HCT116 (cell line): ENCODE measurements at regions not wholly inside any gene's neighbourhood (a gene's known extent, or its start where the extent isn't known, plus 50 kb on each side); places are given as distances from the start of the nearest gene placed in this dataset.

Experiments used
- ATAC-seq: fragments of 200-7000 bp; cut with Tn5 transposase; 2 replicates; pipeline ENCODE4 v1.9.1; 2020; ENCODE audit warnings: mild to moderate bottlenecking, moderate library complexity
- BruUV-seq: library from RNA; stranded (reverse); fragments of 400-500 nt; replicated peaks from 2 replicates; lab custom pipeline; 2021; lab: Mats Ljungman, UMichigan
- CTCF ChIA-PET: fragments of 300-600 bp; sonication (Branson Sonifier 250); formaldehyde crosslinking; loops from one replicate; lab custom pipeline; 2021; ENCODE audit warnings: antibody characterized with exemption; lab: Charles Lee
- POLR2A ChIA-PET: fragments of 300-600, 350-600 bp; sonication (Branson Sonifier 250); formaldehyde crosslinking; loops from one replicate; lab custom pipeline; 2021; ENCODE audit warnings: antibody characterized with exemption; lab: Charles Lee
- RAD21 ChIA-PET, 2 experiments: fragments of 300-600 bp; sonication (Branson Sonifier 250); formaldehyde crosslinking; loops; one replicate each; lab custom pipeline; 2023; ENCODE audit warnings: low total read pairs in 2 of 2; ENCODE audit not compliant: uncharacterized antibody in 2 of 2, unreplicated experiment in 2 of 2, low non-redundant PET in 1 of 2; lab: Charles Lee
- DNase-seq: peaks from one replicate; pipeline ENCODE4 v3.0.0-alpha.2; 2010; ENCODE audit warnings: low read depth, low spot score
- H2AFZ ChIP-seq: fragments of 200-600 bp; shearing (Covaris generic), sonication (generic); 2 replicates; pipeline ENCODE4 v1.6.1; 2017; ENCODE audit warnings: low read depth, mixed run types, mixed read lengths, antibody characterized with exemption, low read length; ENCODE audit not compliant: poor library complexity, severe bottlenecking
- H3K27ac ChIP-seq: 2 replicates; pipeline ENCODE4 v1.5.1; 2012; ENCODE audit warnings: low read depth, low read length
- H3K27me3 ChIP-seq: fragments of 200-600 bp; sonication (generic); 2 replicates; pipeline ENCODE4 v1.6.1; 2016; ENCODE audit warnings: mixed run types, low read length, mixed read lengths; ENCODE audit not compliant: insufficient read depth
- H3K36me3 ChIP-seq, 2 experiments: fragments of 200-500 bp in 1 of 2; fragments of 200-600 bp in 1 of 2; sonication (Bioruptor generic) in 1 of 2; sonication (generic) in 1 of 2; 2 replicates each; pipeline versions ENCODE4 v1.5.1 to v1.6.1; 2014 to 2016; ENCODE audit warnings: low read length in 2 of 2, inconsistent platforms in 1 of 2, mixed read lengths in 1 of 2, mixed run types in 1 of 2; ENCODE audit not compliant: insufficient read depth in 2 of 2, control insufficient read depth in 1 of 2
- H3K4me1 ChIP-seq, 2 experiments: fragments of 200-600 bp in 1 of 2; sonication (generic) in 1 of 2; 2 replicates each; pipeline versions ENCODE4 v1.5.1 to v1.6.1; 2012 to 2017; ENCODE audit warnings: low read length in 2 of 2, inconsistent platforms in 1 of 2, mild to moderate bottlenecking in 1 of 2, mixed read lengths in 1 of 2, mixed run types in 1 of 2, moderate library complexity in 1 of 2; ENCODE audit not compliant: insufficient read depth in 2 of 2, control insufficient read depth in 1 of 2
- H3K4me2 ChIP-seq: fragments of 200-600 bp; sonication (generic); 2 replicates; pipeline ENCODE4 v1.6.1; 2017; ENCODE audit warnings: mixed run types, low read length, mixed read lengths
- H3K4me3 ChIP-seq, 2 experiments: fragments of 200-600 bp in 1 of 2; sonication (generic) in 1 of 2; replicated peaks in 1 of 2; 2 replicates each; pipeline ENCODE4 v1.5.1; 2011 to 2016; ENCODE audit warnings: low read length in 2 of 2, control low read depth in 1 of 2, low read depth in 1 of 2, mild to moderate bottlenecking in 1 of 2, mixed read lengths in 1 of 2, mixed run types in 1 of 2
- H3K79me2 ChIP-seq: fragments of 200-600 bp; sonication (generic); 2 replicates; pipeline ENCODE4 v1.6.1; 2017; ENCODE audit warnings: mild to moderate bottlenecking, mixed run types, low read length, moderate library complexity, mixed read lengths; ENCODE audit not compliant: insufficient read depth
- H3K9ac ChIP-seq: fragments of 200-600 bp; sonication (generic); 2 replicates; pipeline ENCODE4 v1.6.1; 2016; ENCODE audit warnings: low read length, mixed read lengths
- H3K9me2 ChIP-seq: fragments of 200-600 bp; sonication (generic), shearing (Covaris generic); 2 replicates; pipeline ENCODE4 v1.6.1; 2017; ENCODE audit warnings: mixed run types, mild to moderate bottlenecking, moderate library complexity; ENCODE audit not compliant: insufficient read depth
- H3K9me3 ChIP-seq, 2 experiments: fragments of 200-500 bp in 1 of 2; fragments of 200-600 bp in 1 of 2; sonication (Bioruptor generic) in 1 of 2; sonication (generic) in 1 of 2; 2 replicates each; pipeline ENCODE4 v1.6.1; 2014 to 2017; ENCODE audit warnings: low read length in 2 of 2, mixed read lengths in 2 of 2, inconsistent platforms in 1 of 2, low read depth in 1 of 2, mild to moderate bottlenecking in 1 of 2, mixed run types in 1 of 2, moderate library complexity in 1 of 2; ENCODE audit not compliant: control insufficient read depth in 1 of 2, insufficient read depth in 1 of 2
- H4K20me1 ChIP-seq: fragments of 200-600 bp; sonication (generic), shearing (Covaris generic); 2 replicates; pipeline ENCODE4 v1.6.1; 2017; ENCODE audit warnings: mixed run types, mild to moderate bottlenecking, moderate library complexity; ENCODE audit not compliant: insufficient read depth
- ATF3 ChIP-seq: IDR thresholded peaks from 2 replicates; pipeline ENCODE4 v1.6.1; 2012
- CEBPB ChIP-seq: IDR thresholded peaks from 2 replicates; pipeline ENCODE4 v1.6.1; 2012; ENCODE audit warnings: low read depth
- CTCF ChIP-seq, 3 experiments: fragments of 200-600 bp in 1 of 3; sonication (generic) in 1 of 3; IDR thresholded peaks in 2 of 3; conservative IDR thresholded peaks in 1 of 3; 2 replicates each; pipeline ENCODE4 v1.5.1; 2012 to 2017; ENCODE audit warnings: low read depth in 2 of 3, low read length in 2 of 3, antibody characterized with exemption in 1 of 3, borderline replicate concordance in 1 of 3, control low read depth in 1 of 3, mild to moderate bottlenecking in 1 of 3, mixed read lengths in 1 of 3, mixed run types in 1 of 3, moderate library complexity in 1 of 3; ENCODE audit not compliant: insufficient read depth in 1 of 3
- EGR1 ChIP-seq: IDR thresholded peaks from 2 replicates; pipeline ENCODE4 v1.6.1; 2012; ENCODE audit warnings: low read depth
- ELF1 ChIP-seq: IDR thresholded peaks from 2 replicates; pipeline ENCODE4 v1.6.1; 2012; ENCODE audit warnings: low read depth, borderline replicate concordance
- EZH2phosphoT487 ChIP-seq: fragments of 200-600 bp; IDR thresholded peaks from 2 replicates; pipeline ENCODE4 v1.6.1; 2018; ENCODE audit warnings: antibody characterized with exemption, borderline replicate concordance
- FOSL1 ChIP-seq: IDR thresholded peaks from 2 replicates; pipeline ENCODE4 v1.6.1; 2012; ENCODE audit warnings: low read depth
- JUND ChIP-seq: IDR thresholded peaks from 2 replicates; pipeline ENCODE4 v1.6.1; 2012
- POLR2A ChIP-seq: IDR thresholded peaks from 2 replicates; pipeline ENCODE4 v1.7.0; 2011; ENCODE audit warnings: borderline replicate concordance; ENCODE audit not compliant: insufficient read depth, insufficient read length; ENCODE audit errors: extremely low read depth
- POLR2AphosphoS5 ChIP-seq: IDR thresholded peaks from 2 replicates; pipeline ENCODE4 v1.6.1; 2011; ENCODE audit warnings: mild to moderate bottlenecking, low read depth, low read length, moderate library complexity
- RAD21 ChIP-seq: IDR thresholded peaks from 2 replicates; pipeline ENCODE4 v1.6.1; 2012; ENCODE audit warnings: low read depth, mild to moderate bottlenecking
- REST ChIP-seq: IDR thresholded peaks from 2 replicates; pipeline ENCODE4 v1.6.1; 2012; ENCODE audit warnings: low read depth
- SP1 ChIP-seq: IDR thresholded peaks from 2 replicates; pipeline ENCODE4 v1.6.1; 2012; ENCODE audit warnings: low read depth
- TCF7L2 ChIP-seq: IDR thresholded peaks from 2 replicates; pipeline ENCODE4 v1.7.0; 2011; ENCODE audit warnings: borderline replicate concordance, inconsistent platforms; ENCODE audit not compliant: insufficient read depth, insufficient read length; ENCODE audit errors: extremely low read depth
- YY1 ChIP-seq: IDR thresholded peaks from 2 replicates; pipeline ENCODE4 v1.6.1; 2011; ENCODE audit warnings: low read length, low read depth, moderate library complexity, mild to moderate bottlenecking; ENCODE audit not compliant: insufficient replicate concordance; ENCODE audit errors: extremely low read depth
- ZBTB33 ChIP-seq: IDR thresholded peaks from 2 replicates; pipeline ENCODE4 v1.6.1; 2011; ENCODE audit warnings: mild to moderate bottlenecking, low read length, moderate library complexity; ENCODE audit not compliant: insufficient replicate concordance; ENCODE audit errors: extremely low read depth
- ZFX ChIP-seq: fragments of 450-650 bp; IDR thresholded peaks from 2 replicates; pipeline ENCODE4 v1.6.1; 2017
- ZNF274 ChIP-seq: fragments of 200-500 bp; sonication (Bioruptor generic); IDR thresholded peaks from 2 replicates; pipeline ENCODE4 v1.6.1; 2014; ENCODE audit warnings: mild to moderate bottlenecking, low read depth, low read length, inconsistent platforms
- intact Hi-C: fragments of 100-400 bp; cut with micrococcal nuclease; formaldehyde crosslinking; loops from 2 replicates; pipeline ENCODE4 v1.10.0; 2022

- TF ChIP-seq FOSL1 = no peak
- TF ChIP-seq ZFX = no peak
- no peak for TF ChIP-seq TCF7L2
- TF ChIP-seq ZNF274 = no peak
- no peak for TF ChIP-seq REST
- TF ChIP-seq YY1 = no peak
- TF ChIP-seq ZBTB33 = no peak
- no peak for TF ChIP-seq POLR2A
- TF ChIP-seq ATF3 = no peak
- no peak for TF ChIP-seq POLR2AphosphoS5
- no peak for TF ChIP-seq ELF1
- no peak for TF ChIP-seq EZH2phosphoT487
- no peak for TF ChIP-seq EGR1
- no peak for TF ChIP-seq CTCF (IDR thresholded peaks at IDR 0.05 in 2 of 3, conservative IDR thresholded peaks at IDR 0.05 in 1 of 3; ENCODE audit: borderline replicate concordance in 1 of 3, insufficient read depth in 1 of 3, low read depth in 2 of 3, low read length in 2 of 3)
- no peak for TF ChIP-seq SP1
- no peak for TF ChIP-seq JUND
- no peak for TF ChIP-seq CEBPB
- TF ChIP-seq RAD21 = no peak
- no TSS peak for BruUV-seq
- ATAC-seq (no peak), DNase-seq (no peak)
- no peak overlapping the region for H2AFZ ChIP-seq
- no peaks in the 10 kb centered on the region for H3K27me3 ChIP-seq
- no peak overlapping the region for H3K4me2 ChIP-seq
- no peaks in the 10 kb centered on the region for H3K9me2 ChIP-seq
- no peaks in the 10 kb centered on the region for H3K4me1 ChIP-seq
- no peak overlapping the region for H3K27ac ChIP-seq
- H4K20me1 ChIP-seq = no peaks in the 10 kb centered on the region
- H3K9ac ChIP-seq = no peak overlapping the region
- POLR2A ChIA-PET = interaction anchor here (1.4 kb wide), 1 partner anchor 30 kb away, joined by 3 read pairs; no protein-coding TSS in a partner anchor
- no peaks in the 10 kb centered on the region for H3K36me3 ChIP-seq
- intact Hi-C loops = no loop called here
- no peak overlapping the region for H3K4me3 ChIP-seq
- CTCF ChIA-PET = interaction anchor here (1.0 kb wide), 1 partner anchor 118 kb away, joined by 3 read pairs; no protein-coding TSS in a partner anchor
- no peaks in the 10 kb centered on the region for H3K79me2 ChIP-seq
- H3K9me3 ChIP-seq = no peaks in the 10 kb centered on the region
- RAD21 ChIA-PET = no interaction called here
Observed at GRCh38 chr5:173733831-173734501, 117.5 kb upstream of the BOD1 start.
